PC-9 (cell line): ENCODE measurements at regions not wholly inside any gene's neighbourhood (a gene's known extent, or its start where the extent isn't known, plus 50 kb on each side); places are given as distances from the start of the nearest gene placed in this dataset.

Experiments
- BruUV-seq: library from RNA; stranded (reverse); fragments of 400-500 nt; replicated peaks from 2 replicates; lab custom pipeline; 2021; lab: Mats Ljungman, UMichigan
- CTCF ChIA-PET: fragments of 300-600 bp; sonication (Branson Sonifier 250); formaldehyde crosslinking; loops from one replicate; lab custom pipeline; 2022; ENCODE audit warnings: antibody characterized with exemption; lab: Charles Lee
- POLR2A ChIA-PET: fragments of 300-600 bp; sonication (Branson Sonifier 250); formaldehyde crosslinking; loops from one replicate; lab custom pipeline; 2022; ENCODE audit warnings: antibody characterized with exemption; ENCODE audit not compliant: unreplicated experiment; lab: Charles Lee
- DNase-seq, 2 experiments: peaks; one replicate each; pipeline versions ENCODE4 v3.0.0 to v3.0.0-alpha.2; 2015 to 2022; ENCODE audit warnings: mixed read lengths in 1 of 2
- H2AFZ ChIP-seq: fragments of 200-600 bp; sonication (generic); 2 replicates; pipeline ENCODE4 v1.8.1; 2017; ENCODE audit warnings: antibody characterized with exemption
- H3F3A ChIP-seq: fragments of 200-600 bp; sonication (generic); 2 replicates; pipeline ENCODE4 v1.8.1; 2017; ENCODE audit warnings: antibody characterized with exemption, mild to moderate bottlenecking, low read depth; ENCODE audit not compliant: insufficient read depth
- H3K27ac ChIP-seq: fragments of 200-600 bp; sonication (generic); 2 replicates; pipeline ENCODE4 v1.6.1; 2016; ENCODE audit warnings: mixed run types
- H3K27me3 ChIP-seq: fragments of 200-600 bp; sonication (generic); 2 replicates; pipeline ENCODE4 v1.6.1; 2016; ENCODE audit warnings: low read depth, mixed run types; ENCODE audit not compliant: insufficient read depth
- H3K36me3 ChIP-seq: fragments of 200-600 bp; sonication (generic); 2 replicates; pipeline ENCODE4 v1.6.1; 2016; ENCODE audit warnings: low read depth, mixed run types
- H3K4me1 ChIP-seq: fragments of 200-600 bp; sonication (generic); replicated peaks from 2 replicates; pipeline ENCODE4 v1.6.1; 2016; ENCODE audit warnings: mixed run types; ENCODE audit not compliant: insufficient read depth
- H3K4me2 ChIP-seq: fragments of 200-600 bp; sonication (generic); 2 replicates; pipeline ENCODE4 v1.6.1; 2017; ENCODE audit warnings: mixed run types
- H3K4me3 ChIP-seq: fragments of 200-600 bp; sonication (generic); 2 replicates; pipeline ENCODE4 v1.6.1; 2016; ENCODE audit warnings: mixed run types
- H3K79me2 ChIP-seq: fragments of 200-600 bp; sonication (generic); 2 replicates; pipeline ENCODE4 v1.6.1; 2017; ENCODE audit warnings: low read depth, mixed run types
- H3K9me2 ChIP-seq: fragments of 200-600 bp; sonication (generic); 2 replicates; pipeline ENCODE4 v1.8.1; 2017; ENCODE audit warnings: mild to moderate bottlenecking; ENCODE audit not compliant: insufficient read depth
- H3K9me3 ChIP-seq: fragments of 200-600 bp; sonication (generic); 2 replicates; pipeline ENCODE4 v1.8.1; 2016; ENCODE audit warnings: low read depth; ENCODE audit not compliant: insufficient read depth
- H4K20me1 ChIP-seq: fragments of 200-600 bp; sonication (generic); 2 replicates; pipeline ENCODE4 v1.8.1; 2017; ENCODE audit not compliant: insufficient read depth
- CTCF ChIP-seq: fragments of 200-600 bp; sonication (generic); conservative IDR thresholded peaks from 2 replicates; pipeline ENCODE4 v1.6.1; 2017; ENCODE audit warnings: mixed run types, antibody characterized with exemption, mild to moderate bottlenecking, moderate library complexity
- EZH2 ChIP-seq: fragments of 200-600 bp; sonication (generic); IDR thresholded peaks from 2 replicates; pipeline ENCODE4 v1.8.0; 2017; ENCODE audit warnings: antibody characterized with exemption, low read depth
- intact Hi-C: fragments of 100-400 bp; cut with micrococcal nuclease; formaldehyde crosslinking; loops from one replicate; pipeline ENCODE4 v1.10.0; 2022; ENCODE audit not compliant: unreplicated experiment

GRCh38 chr12:107486140-107486892 is 199.3 kb upstream of the PWP1 start:
- TF ChIP-seq CTCF: no peak
- no peak for TF ChIP-seq EZH2
- H3F3A ChIP-seq: no peaks in the 10 kb centered on the region
- no peaks in the 10 kb centered on the region for H3K4me1 ChIP-seq
- H3K27ac ChIP-seq: no peak overlapping the region
- H2AFZ ChIP-seq: no peak overlapping the region
- intact Hi-C loops: no loop called here
- H3K36me3 ChIP-seq: no peaks in the 10 kb centered on the region
- no peaks in the 10 kb centered on the region for H3K79me2 ChIP-seq
- no peak for DNase-seq
- POLR2A ChIA-PET: no interaction called here
- no peaks in the 10 kb centered on the region for H3K9me2 ChIP-seq
- no peak overlapping the region for H3K4me2 ChIP-seq
- CTCF ChIA-PET: interaction anchor here (0.6 kb wide), 1 partner anchor 33 kb away, joined by 10 read pairs; no protein-coding TSS in a partner anchor
- BruUV-seq: no TSS peak
- H3K9me3 ChIP-seq: no peaks in the 10 kb centered on the region
- H4K20me1 ChIP-seq: peaks cover 4% of the 10 kb centered on the region; the same call in 1 of the 2 replicates
- no peaks in the 10 kb centered on the region for H3K27me3 ChIP-seq
- H3K4me3 ChIP-seq: no peak overlapping the region

- POLR2A ChIA-PET: no interaction called here
- Histone ChIP-seq H2AFZ (no peak overlapping the region), H3F3A (no peaks in the 10 kb centered on the region), H3K79me2 (no peaks in the 10 kb centered on the region), H3K9me3 (no peaks in the 10 kb centered on the region), H3K27me3 (no peaks in the 10 kb centered on the region), H3K36me3 (no peaks in the 10 kb centered on the region), H4K20me1 (peaks cover 4% of the 10 kb centered on the region; the same call in 1 of the 2 replicates), H3K4me3 (no peak overlapping the region), H3K4me2 (no peak overlapping the region), H3K9me2 (no peaks in the 10 kb centered on the region), H3K27ac (no peak overlapping the region), H3K4me1 (no peaks in the 10 kb centered on the region)
- TF ChIP-seq CTCF (no peak), EZH2 (no peak)
- no peak for DNase-seq
- BruUV-seq: no TSS peak
- CTCF ChIA-PET: no interaction called here
- intact Hi-C loops: no loop called here
Observed at GRCh38 chr12:107487011-107487680, 198.5 kb upstream of the PWP1 start.

- H3K79me2 ChIP-seq: no peaks in the 10 kb centered on the region
- H2AFZ ChIP-seq: no peak overlapping the region
- no peak overlapping the region for H3K27ac ChIP-seq
- H4K20me1 ChIP-seq: no peaks in the 10 kb centered on the region
- H3K9me3 ChIP-seq: no peaks in the 10 kb centered on the region
- no peaks in the 10 kb centered on the region for H3F3A ChIP-seq
- no peak for TF ChIP-seq CTCF
- no peak for TF ChIP-seq EZH2
- no peak overlapping the region for H3K4me3 ChIP-seq
- no peaks in the 10 kb centered on the region for H3K9me2 ChIP-seq
- BruUV-seq: no TSS peak
- ChIA-PET POLR2A (no interaction called here), CTCF (no interaction called here)
- intact Hi-C loops: no loop called here
- no peaks in the 10 kb centered on the region for H3K27me3 ChIP-seq
- H3K4me1 ChIP-seq: no peaks in the 10 kb centered on the region
- no peak for DNase-seq
- no peak overlapping the region for H3K4me2 ChIP-seq
- no peaks in the 10 kb centered on the region for H3K36me3 ChIP-seq
Observed at GRCh38 chr12:107488666-107489065, 196.9 kb upstream of the PWP1 start.
